BJ (cell line): ENCODE measurements at regions not wholly inside any gene's neighbourhood (a gene's known extent, or its start where the extent isn't known, plus 50 kb on each side); places are given as distances from the start of the nearest gene placed in this dataset.

Source experiments
- CTCF ChIA-PET: fragments of 350-600 bp; formaldehyde crosslinking; extraction: SDS; loops from one replicate; lab custom pipeline; 2021; ENCODE audit warnings: antibody characterized with exemption, inconsistent platforms; lab: Yijun Ruan, JAX
- POLR2A ChIA-PET: fragments of 300-600 bp; sonication (Branson Sonifier 250); formaldehyde crosslinking; extraction: SDS; loops from one replicate; lab custom pipeline; 2021; ENCODE audit warnings: antibody characterized with exemption; lab: Charles Lee
- DNase-seq: peaks from one replicate; pipeline ENCODE4 v3.0.0-alpha.2; 2011; ENCODE audit warnings: low read depth
- H3K27me3 ChIP-seq: 2 replicates; pipeline ENCODE4 v1.6.0; 2011; ENCODE audit warnings: low read length; ENCODE audit not compliant: control insufficient read depth, insufficient read depth
- H3K36me3 ChIP-seq: 2 replicates; pipeline ENCODE4 v1.5.1; 2011; ENCODE audit warnings: low read length; ENCODE audit not compliant: control insufficient read depth, insufficient read depth
- H3K4me3 ChIP-seq: 2 replicates; pipeline ENCODE4 v1.5.1; 2011; ENCODE audit warnings: low read depth, mild to moderate bottlenecking, control low read depth, low read length
- TF ChIP-seq, protein P1 (sequence below): IDR thresholded peaks from 2 replicates; pipeline ENCODE4 v1.5.1; 2011; ENCODE audit warnings: low read depth, mild to moderate bottlenecking, control low read depth, inconsistent platforms, low read length, moderate library complexity; ENCODE audit not compliant: insufficient read depth

DNA sequence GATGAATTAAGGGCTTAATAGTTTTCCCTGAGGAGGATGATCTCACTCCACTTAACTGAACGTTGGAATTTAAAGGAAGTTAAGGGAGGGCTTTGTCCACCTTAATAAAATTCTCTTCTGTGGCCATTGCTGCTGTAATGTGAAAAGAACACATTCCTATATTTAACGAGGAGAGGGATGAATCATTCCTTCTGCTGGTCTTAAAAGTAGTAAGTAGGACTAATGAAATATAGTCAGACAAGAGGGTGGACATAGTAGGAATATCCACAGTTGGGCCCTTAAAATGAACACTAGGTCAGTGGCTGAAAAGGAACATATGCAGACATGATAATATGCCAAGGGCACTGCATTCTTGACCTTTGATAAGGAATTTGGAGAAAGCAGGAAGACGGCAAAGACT, 405.6 kb downstream of the PMP22 start:
- Histone ChIP-seq H3K4me3 (no peak overlapping the region), H3K36me3 (no peaks in the 10 kb centered on the region), H3K27me3 (no peaks in the 10 kb centered on the region)
- TF ChIP-seq, protein P1, sequence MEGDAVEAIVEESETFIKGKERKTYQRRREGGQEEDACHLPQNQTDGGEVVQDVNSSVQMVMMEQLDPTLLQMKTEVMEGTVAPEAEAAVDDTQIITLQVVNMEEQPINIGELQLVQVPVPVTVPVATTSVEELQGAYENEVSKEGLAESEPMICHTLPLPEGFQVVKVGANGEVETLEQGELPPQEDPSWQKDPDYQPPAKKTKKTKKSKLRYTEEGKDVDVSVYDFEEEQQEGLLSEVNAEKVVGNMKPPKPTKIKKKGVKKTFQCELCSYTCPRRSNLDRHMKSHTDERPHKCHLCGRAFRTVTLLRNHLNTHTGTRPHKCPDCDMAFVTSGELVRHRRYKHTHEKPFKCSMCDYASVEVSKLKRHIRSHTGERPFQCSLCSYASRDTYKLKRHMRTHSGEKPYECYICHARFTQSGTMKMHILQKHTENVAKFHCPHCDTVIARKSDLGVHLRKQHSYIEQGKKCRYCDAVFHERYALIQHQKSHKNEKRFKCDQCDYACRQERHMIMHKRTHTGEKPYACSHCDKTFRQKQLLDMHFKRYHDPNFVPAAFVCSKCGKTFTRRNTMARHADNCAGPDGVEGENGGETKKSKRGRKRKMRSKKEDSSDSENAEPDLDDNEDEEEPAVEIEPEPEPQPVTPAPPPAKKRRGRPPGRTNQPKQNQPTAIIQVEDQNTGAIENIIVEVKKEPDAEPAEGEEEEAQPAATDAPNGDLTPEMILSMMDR, result no peak
- peak; percentile 85 for DNase-seq
- POLR2A ChIA-PET, result no interaction called here
- CTCF ChIA-PET, result no interaction called here

DNA sequence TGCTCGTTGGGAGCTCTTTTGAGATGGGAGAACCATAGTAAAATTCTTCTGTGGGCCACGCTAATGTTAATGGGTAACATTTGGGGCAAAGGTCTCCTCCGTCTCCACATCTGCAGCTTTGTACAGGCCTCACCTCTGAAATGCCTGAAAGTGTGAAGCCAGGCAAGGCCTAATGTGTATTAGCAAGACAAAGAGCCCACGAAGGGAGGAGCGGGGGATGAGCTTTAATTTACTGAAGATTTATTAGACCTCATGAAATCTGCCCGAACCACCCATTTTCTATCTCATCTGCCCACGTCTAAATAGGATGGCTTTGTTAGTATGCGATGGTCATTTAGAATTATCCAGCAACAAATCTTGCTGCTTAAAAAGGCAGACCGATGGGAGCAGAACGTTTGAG, 408.9 kb downstream of the PMP22 start:
- CTCF ChIA-PET, result interaction anchor here (1.2 kb wide), 1 partner anchor 36 kb away, joined by 3 read pairs; no protein-coding TSS in a partner anchor
- no peak for DNase-seq

DNA sequence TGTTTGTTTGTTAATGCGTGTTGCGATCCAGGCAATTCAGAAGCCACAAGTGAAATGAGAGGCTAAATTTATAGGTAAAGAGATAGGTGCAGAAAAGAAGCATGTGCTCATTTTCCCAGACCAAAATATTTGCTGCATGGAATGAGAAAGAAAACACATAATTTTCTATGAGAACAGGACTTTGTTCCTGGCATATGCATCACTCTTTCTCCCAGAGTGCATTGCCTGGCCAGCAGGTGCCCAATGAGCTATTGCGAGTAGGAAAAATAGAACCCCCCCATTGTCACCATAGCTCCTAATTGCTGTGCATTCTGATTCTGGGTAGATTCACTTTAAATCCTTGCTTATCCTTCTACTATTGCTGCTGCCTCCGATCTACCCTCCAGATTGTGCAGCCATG, 410.4 kb downstream of the PMP22 start:
- POLR2A ChIA-PET, result no interaction called here
- TF ChIP-seq, protein P1, result no peak
- CTCF ChIA-PET, result interaction anchor here (1.0 kb wide), 1 partner anchor 9 kb away, joined by 3 read pairs; no protein-coding TSS in a partner anchor
- Histone ChIP-seq H3K36me3 (no peaks in the 10 kb centered on the region), H3K27me3 (no peaks in the 10 kb centered on the region; the same call in 1 of the 2 replicates), H3K4me3 (no peak overlapping the region)
- DNase-seq, result no peak

More for the DNA sequence above, 408.9 kb downstream of the PMP22 start:
- Histone ChIP-seq H3K36me3 (no peaks in the 10 kb centered on the region), H3K27me3 (no peaks in the 10 kb centered on the region), H3K4me3 (no peak overlapping the region)
- POLR2A ChIA-PET, result no interaction called here
- TF ChIP-seq, protein P1, result no peak

DNA sequence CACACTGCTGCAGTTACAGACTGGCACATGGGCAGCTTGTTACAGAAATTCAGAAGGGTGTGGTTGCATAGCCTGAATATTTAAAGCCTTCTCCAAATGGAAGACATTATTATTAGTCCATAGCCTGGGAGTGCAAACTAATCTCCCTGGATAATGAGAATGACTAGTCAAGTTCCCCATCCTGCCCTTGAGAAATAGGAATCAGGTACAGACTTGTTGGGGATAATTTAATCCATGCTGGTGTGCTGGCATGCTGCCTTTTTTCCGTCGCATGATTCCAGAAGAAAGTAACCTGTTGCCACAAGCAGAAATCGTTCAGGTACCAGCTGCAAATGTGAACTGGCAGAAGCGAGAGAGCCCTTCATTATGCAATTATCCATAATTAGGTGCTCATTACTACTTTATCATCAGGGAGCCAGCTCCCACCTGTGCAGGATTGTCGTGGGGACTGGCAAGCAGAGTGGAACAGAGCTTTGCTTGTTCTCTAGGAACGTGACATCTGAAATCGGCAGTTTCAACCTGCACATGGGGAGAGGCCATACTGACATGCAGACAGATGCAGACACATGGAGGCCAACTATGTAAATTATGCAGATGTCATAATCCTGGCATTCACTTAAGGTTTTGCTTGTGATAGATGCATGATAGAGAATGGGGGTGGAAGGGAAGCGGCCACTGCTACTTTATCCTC, 419.4 kb downstream of the PMP22 start:
- no peak for DNase-seq
- no peak overlapping the region for H3K4me3 ChIP-seq
- POLR2A ChIA-PET, result no interaction called here
- no peaks in the 10 kb centered on the region; the same call in 1 of the 2 replicates for H3K27me3 ChIP-seq
- H3K36me3 ChIP-seq, result no peaks in the 10 kb centered on the region
- TF ChIP-seq, protein P1, result no peak
- CTCF ChIA-PET, result interaction anchor here (1.2 kb wide), 1 partner anchor 9 kb away, joined by 3 read pairs; no protein-coding TSS in a partner anchor

DNA sequence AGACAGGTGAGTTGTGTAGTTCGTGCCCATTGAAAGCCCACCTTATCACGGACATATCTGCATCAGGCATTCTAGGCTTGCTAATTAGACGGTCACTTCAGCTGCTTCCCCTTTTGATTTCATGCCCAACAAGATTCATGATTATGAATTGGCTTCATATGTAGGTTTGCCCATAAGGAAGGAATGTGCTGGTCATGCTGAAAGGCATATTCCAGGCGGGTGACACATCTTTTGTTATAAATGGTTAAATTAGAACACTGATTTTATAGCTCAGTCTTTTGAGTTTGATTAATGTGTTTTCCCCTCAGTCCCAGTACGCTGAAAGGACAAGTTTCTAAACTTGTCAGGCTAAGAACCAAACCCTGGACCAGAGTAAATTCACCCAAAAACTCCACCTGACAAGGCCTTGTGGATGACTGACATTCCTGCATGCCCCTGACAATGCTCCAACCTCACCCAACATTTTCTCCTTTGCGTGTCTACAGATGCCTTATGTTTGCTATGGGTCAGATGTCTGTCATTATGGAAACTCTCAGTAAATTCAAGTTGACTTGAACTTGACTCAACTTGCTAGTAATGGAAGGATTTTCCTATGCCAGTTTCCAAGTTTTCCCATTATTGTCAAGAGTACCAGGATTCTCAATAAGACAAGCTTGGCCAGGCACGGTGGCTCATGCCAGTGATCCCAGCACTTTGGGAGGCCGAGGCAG, 421.9 kb downstream of the PMP22 start:
- CTCF ChIA-PET, result interaction anchor here (0.8 kb wide), 1 partner anchor 34 kb away, joined by 3 read pairs; no protein-coding TSS in a partner anchor
- no peak for DNase-seq

More for the DNA sequence above, 421.9 kb downstream of the PMP22 start:
- POLR2A ChIA-PET, result no interaction called here
- Histone ChIP-seq H3K27me3 (no peaks in the 10 kb centered on the region), H3K36me3 (no peaks in the 10 kb centered on the region), H3K4me3 (no peak overlapping the region)
- TF ChIP-seq, protein P1, result no peak
